PC-3 (cell line): ENCODE measurements at regions not wholly inside any gene's neighbourhood (a gene's known extent, or its start where the extent isn't known, plus 50 kb on each side); places are given as distances from the start of the nearest gene placed in this dataset.

Experiments
- CTCF ChIP-seq: fragments of 300-600 bp; sonication (generic); conservative IDR thresholded peaks from 2 replicates; pipeline ENCODE4 v1.5.1; 2017; ENCODE audit warnings: antibody characterized with exemption, low read depth, mild to moderate bottlenecking, low read length
- EZH2 ChIP-seq: fragments of 300-600 bp; sonication (generic); IDR thresholded peaks from one replicate; pipeline ENCODE4 v1.6.1; 2017; ENCODE audit warnings: antibody characterized with exemption, mild to moderate bottlenecking, low read length; ENCODE audit not compliant: unreplicated experiment

- no peak for TF ChIP-seq CTCF
- no peak for TF ChIP-seq EZH2
Measured at GRCh38 chr12:25417071-25417470, 136.0 kb downstream of the LMNTD1 start.
